Keratinocyte (primary cell): ENCODE measurements at regions not wholly inside any gene's neighbourhood (a gene's known extent, or its start where the extent isn't known, plus 50 kb on each side); places are given as distances from the start of the nearest gene placed in this dataset.

Experiments
- DNase-seq: peaks from one replicate; pipeline ENCODE4 v3.0.0-alpha.2; 2011; ENCODE audit warnings: low read depth, missing footprints, low spot score
- FAIRE-seq: peaks from 2 replicates; lab custom pipeline; 2011; peaks lifted over from hg19 to GRCh38; lab: Jason Lieb, UNC
- H2AFZ ChIP-seq: 2 replicates; pipeline ENCODE4 v1.6.0; 2012; ENCODE audit warnings: low read length, control low read depth, inconsistent platforms; ENCODE audit not compliant: control insufficient read depth
- H3K27ac ChIP-seq: 2 replicates; pipeline ENCODE4 v1.5.1; 2011; ENCODE audit warnings: low read length; ENCODE audit not compliant: control insufficient read depth, insufficient read depth
- H3K27me3 ChIP-seq: 3 replicates; pipeline ENCODE4 v1.6.0; 2011; ENCODE audit warnings: low read length; ENCODE audit not compliant: control insufficient read depth, insufficient read depth; ENCODE audit errors: extremely low read depth
- H3K36me3 ChIP-seq, 2 experiments: 2 replicates in 1 of 2; 3 replicates in 1 of 2; pipeline ENCODE4 v1.5.1; 2011; ENCODE audit warnings: low read length in 2 of 2, mild to moderate bottlenecking in 1 of 2; ENCODE audit not compliant: control insufficient read depth in 2 of 2, insufficient read depth in 2 of 2; ENCODE audit errors: extremely low read depth in 1 of 2
- H3K4me1 ChIP-seq: 3 replicates; pipeline ENCODE4 v1.5.1; 2011; ENCODE audit warnings: low read length; ENCODE audit not compliant: control insufficient read depth, insufficient read depth; ENCODE audit errors: extremely low read depth
- H3K4me2 ChIP-seq: 3 replicates; pipeline ENCODE4 v1.6.0; 2011; ENCODE audit warnings: low read depth, low read length; ENCODE audit not compliant: control insufficient read depth, insufficient read depth; ENCODE audit errors: extremely low read depth
- H3K4me3 ChIP-seq, 3 experiments: fragments of 200-600 bp in 1 of 3; sonication (generic) in 1 of 3; 2 replicates in 2 of 3; 3 replicates in 1 of 3; pipeline ENCODE4 v1.5.1; 2011 to 2016; ENCODE audit warnings: low read length in 3 of 3, mild to moderate bottlenecking in 3 of 3, control low read depth in 2 of 3, inconsistent platforms in 1 of 3, low read depth in 1 of 3, mixed read lengths in 1 of 3, mixed run types in 1 of 3, moderate library complexity in 1 of 3; ENCODE audit not compliant: control insufficient read depth in 2 of 3, insufficient read depth in 2 of 3; ENCODE audit errors: extremely low read depth in 1 of 3
- H3K79me2 ChIP-seq: 2 replicates; pipeline ENCODE4 v1.6.0; 2012; ENCODE audit warnings: low read length; ENCODE audit not compliant: control insufficient read depth, insufficient read depth
- H3K9ac ChIP-seq: 3 replicates; pipeline ENCODE4 v1.6.0; 2011; ENCODE audit warnings: low read length; ENCODE audit not compliant: control insufficient read depth, insufficient read depth; ENCODE audit errors: extremely low read depth
- H3K9me1 ChIP-seq: 3 replicates; pipeline ENCODE4 v1.6.0; 2011; ENCODE audit warnings: low read length; ENCODE audit not compliant: control insufficient read depth, insufficient read depth; ENCODE audit errors: extremely low read depth
- H3K9me3 ChIP-seq: 2 replicates; pipeline ENCODE4 v1.5.1; 2012; ENCODE audit warnings: low read depth, low read length; ENCODE audit not compliant: control insufficient read depth
- H4K20me1 ChIP-seq: 3 replicates; pipeline ENCODE4 v1.6.0; 2011; ENCODE audit warnings: low read length; ENCODE audit not compliant: control insufficient read depth, insufficient read depth; ENCODE audit errors: extremely low read depth
- EZH2 ChIP-seq: IDR thresholded peaks from one replicate; pipeline ENCODE4 v1.6.1; 2012; ENCODE audit warnings: inconsistent platforms, mild to moderate bottlenecking, low read length, moderate library complexity
- dilution Hi-C: fragments of 300-500 bp; cut with MboI; formaldehyde crosslinking; loops from one replicate; pipeline ENCODE4 v1.7.0; 2020; ENCODE audit warnings: low sequenced_read_pairs; ENCODE audit not compliant: extremely low pct_ligation_motif_present
- TF ChIP-seq, protein P1 (sequence below), 3 experiments: IDR thresholded peaks in 1 of 3; conservative IDR thresholded peaks in 1 of 3; optimal IDR thresholded peaks in 1 of 3; 2 replicates in 2 of 3; 3 replicates in 1 of 3; pipeline versions ENCODE3 to v1.5.1; 2011; ENCODE audit warnings: low read length in 3 of 3, mild to moderate bottlenecking in 3 of 3, moderate library complexity in 2 of 3, control low read depth in 1 of 3, inconsistent platforms in 1 of 3; ENCODE audit not compliant: insufficient read depth in 2 of 3; ENCODE audit errors: extremely low read depth in 1 of 3

DNA sequence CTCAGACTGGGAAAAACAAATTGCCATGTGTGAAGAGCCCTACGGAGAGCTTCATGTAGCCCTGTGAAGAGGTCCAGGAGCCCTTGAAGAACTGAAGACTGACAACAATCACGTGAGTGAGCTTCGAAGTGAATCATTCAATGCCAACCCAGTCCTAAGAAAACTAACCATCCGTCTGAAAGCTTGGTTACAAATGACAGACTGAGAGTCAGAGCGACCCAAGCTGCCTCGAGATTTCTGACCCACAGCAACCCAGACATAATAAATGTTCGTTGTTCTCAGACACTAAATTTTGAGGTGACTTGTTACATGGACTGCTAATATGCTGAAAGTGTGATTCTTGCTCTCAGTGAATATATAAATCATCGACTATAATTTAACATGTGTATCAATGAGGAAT, 987.2 kb upstream of the ROBO1 start:
- Histone ChIP-seq H3K9ac (no peak overlapping the region), H3K79me2 (no peaks in the 10 kb centered on the region), H4K20me1 (no peaks in the 10 kb centered on the region), H2AFZ (no peak overlapping the region), H3K36me3 (no peaks in the 10 kb centered on the region), H3K4me2 (no peak overlapping the region), H3K9me3 (no peaks in the 10 kb centered on the region), H3K27me3 (no peaks in the 10 kb centered on the region), H3K4me3 (no peak overlapping the region), H3K4me1 (no peaks in the 10 kb centered on the region), H3K27ac (no peak overlapping the region), H3K9me1 (no peaks in the 10 kb centered on the region)
- TF ChIP-seq, protein P1, sequence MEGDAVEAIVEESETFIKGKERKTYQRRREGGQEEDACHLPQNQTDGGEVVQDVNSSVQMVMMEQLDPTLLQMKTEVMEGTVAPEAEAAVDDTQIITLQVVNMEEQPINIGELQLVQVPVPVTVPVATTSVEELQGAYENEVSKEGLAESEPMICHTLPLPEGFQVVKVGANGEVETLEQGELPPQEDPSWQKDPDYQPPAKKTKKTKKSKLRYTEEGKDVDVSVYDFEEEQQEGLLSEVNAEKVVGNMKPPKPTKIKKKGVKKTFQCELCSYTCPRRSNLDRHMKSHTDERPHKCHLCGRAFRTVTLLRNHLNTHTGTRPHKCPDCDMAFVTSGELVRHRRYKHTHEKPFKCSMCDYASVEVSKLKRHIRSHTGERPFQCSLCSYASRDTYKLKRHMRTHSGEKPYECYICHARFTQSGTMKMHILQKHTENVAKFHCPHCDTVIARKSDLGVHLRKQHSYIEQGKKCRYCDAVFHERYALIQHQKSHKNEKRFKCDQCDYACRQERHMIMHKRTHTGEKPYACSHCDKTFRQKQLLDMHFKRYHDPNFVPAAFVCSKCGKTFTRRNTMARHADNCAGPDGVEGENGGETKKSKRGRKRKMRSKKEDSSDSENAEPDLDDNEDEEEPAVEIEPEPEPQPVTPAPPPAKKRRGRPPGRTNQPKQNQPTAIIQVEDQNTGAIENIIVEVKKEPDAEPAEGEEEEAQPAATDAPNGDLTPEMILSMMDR (optimal IDR thresholded peaks at IDR 0.05 in 1 of 3, IDR thresholded peaks at IDR 0.05 in 1 of 3, conservative IDR thresholded peaks at IDR 0.05 in 1 of 3; ENCODE audit: extremely low read depth in 1 of 3, insufficient read depth in 2 of 3, low read length in 3 of 3): no peak
- TF ChIP-seq EZH2: no peak
- DNase-seq: no peak
- dilution Hi-C loops: no loop called here
- FAIRE-seq: no peak

DNA sequence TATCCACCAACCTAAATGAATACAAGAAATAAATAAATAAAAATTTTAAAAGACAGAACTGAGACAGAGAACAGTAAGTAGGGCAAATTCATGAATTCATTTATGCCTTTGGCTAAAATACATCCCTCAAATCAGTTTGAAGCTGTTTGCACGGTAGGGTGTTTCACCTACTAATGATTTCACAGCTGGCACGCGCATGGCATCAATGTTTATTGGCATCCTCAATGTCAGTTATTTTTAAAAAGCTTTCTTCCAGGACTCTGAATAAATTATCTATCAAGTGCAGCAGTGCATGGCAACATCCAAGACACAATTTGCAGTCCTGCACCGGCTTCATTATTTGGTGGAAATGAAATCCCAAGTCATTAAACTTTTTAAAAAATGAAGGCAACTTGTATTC, 985.2 kb upstream of the ROBO1 start:
- Histone ChIP-seq H4K20me1 (no peaks in the 10 kb centered on the region), H3K9me3 (no peaks in the 10 kb centered on the region), H3K79me2 (no peaks in the 10 kb centered on the region), H3K4me2 (no peak overlapping the region), H3K27me3 (no peaks in the 10 kb centered on the region), H3K36me3 (no peaks in the 10 kb centered on the region), H3K4me3 (no peak overlapping the region), H2AFZ (no peak overlapping the region), H3K9me1 (no peaks in the 10 kb centered on the region), H3K9ac (no peak overlapping the region), H3K4me1 (no peaks in the 10 kb centered on the region), H3K27ac (no peak overlapping the region)
- TF ChIP-seq, protein P1 (optimal IDR thresholded peaks at IDR 0.05 in 1 of 3, IDR thresholded peaks at IDR 0.05 in 1 of 3, conservative IDR thresholded peaks at IDR 0.05 in 1 of 3; ENCODE audit: extremely low read depth in 1 of 3, insufficient read depth in 2 of 3, low read length in 3 of 3): no peak
- no peak for TF ChIP-seq EZH2
- DNase-seq: no peak
- no peak for FAIRE-seq
- dilution Hi-C loops: no loop called here
